ENCODE measurements at regions not wholly inside any gene's neighbourhood (a gene's known extent, or its start where the extent isn't known, plus 50 kb on each side); places are given as distances from the start of the nearest gene placed in this dataset.
A peak's percentile ranks its signal among the peaks of the same experiment; 100 is the strongest.

DNA sequence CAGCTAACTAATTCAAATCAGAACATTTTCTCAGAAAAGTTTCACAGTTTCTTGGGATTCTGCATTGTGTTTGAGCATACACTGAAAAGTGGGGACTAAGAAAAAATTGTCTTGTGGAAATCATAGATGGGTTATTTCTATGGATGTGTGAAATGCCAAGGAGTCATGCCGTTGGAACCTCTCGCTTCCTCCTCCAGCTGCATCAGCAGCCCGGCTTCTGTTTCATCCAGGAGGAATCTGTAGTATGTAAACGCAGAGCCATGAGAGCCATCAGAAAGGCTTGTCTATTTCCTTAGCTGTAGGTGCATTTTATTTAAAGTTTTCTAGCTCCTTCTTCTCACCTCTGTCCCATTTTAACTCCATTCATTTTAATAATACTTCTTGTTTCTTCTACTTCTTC is 1144.1 kb downstream of the GATA3 start:
- DNase-seq (ENCODE audit: low read depth, low spot score), result no peak

GRCh38 chr10:9205558-9205957 is 1151.1 kb downstream of the GATA3 start:
- no peak for DNase-seq (ENCODE audit: low read depth, low spot score)

DNA sequence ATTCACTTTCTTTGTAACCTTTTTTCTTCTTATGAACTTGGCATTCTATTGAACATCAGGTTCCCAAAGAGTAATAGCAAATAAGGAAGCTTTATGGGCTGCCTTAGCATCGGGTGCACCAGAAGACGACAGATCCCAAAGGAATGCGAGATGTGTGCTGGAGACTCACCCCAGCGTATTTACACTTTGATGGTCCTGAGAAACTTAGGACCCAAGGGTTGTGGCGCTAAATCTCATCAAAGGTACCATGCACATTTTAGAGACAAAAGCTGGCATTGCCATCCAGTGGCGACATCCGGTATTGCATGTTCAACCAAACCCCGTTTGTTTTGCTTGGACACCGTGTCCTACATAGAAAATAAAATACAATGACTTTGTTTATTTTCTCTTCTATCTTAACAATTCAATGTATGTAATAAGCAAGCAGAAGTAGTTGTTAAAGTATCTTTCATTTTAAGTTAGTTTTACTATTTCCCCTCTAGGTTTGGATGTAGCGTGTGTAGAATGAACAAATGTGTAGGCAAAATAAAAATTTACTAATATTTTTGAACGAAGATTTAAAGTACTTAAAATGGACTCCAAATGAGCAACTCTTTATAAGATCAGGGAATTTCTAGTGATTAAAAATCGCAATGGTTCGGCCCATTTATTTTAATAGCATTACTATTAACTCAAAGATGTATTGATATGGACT is 1154.8 kb downstream of the GATA3 start:
- DNase-seq (ENCODE audit: low read depth, low spot score), result peak; percentile 63

GRCh38 chr10:9211228-9211627 is 1156.7 kb downstream of the GATA3 start:
- no peak for DNase-seq (ENCODE audit: low read depth, low spot score)

GRCh38 chr10:9214618-9215017 is 1160.1 kb downstream of the GATA3 start:
- no peak for DNase-seq (ENCODE audit: low read depth, low spot score)

- DNase-seq (ENCODE audit: low read depth, low spot score), result no peak
Measured at GRCh38 chr10:9215121-9215520, 1160.6 kb downstream of the GATA3 start.

DNA sequence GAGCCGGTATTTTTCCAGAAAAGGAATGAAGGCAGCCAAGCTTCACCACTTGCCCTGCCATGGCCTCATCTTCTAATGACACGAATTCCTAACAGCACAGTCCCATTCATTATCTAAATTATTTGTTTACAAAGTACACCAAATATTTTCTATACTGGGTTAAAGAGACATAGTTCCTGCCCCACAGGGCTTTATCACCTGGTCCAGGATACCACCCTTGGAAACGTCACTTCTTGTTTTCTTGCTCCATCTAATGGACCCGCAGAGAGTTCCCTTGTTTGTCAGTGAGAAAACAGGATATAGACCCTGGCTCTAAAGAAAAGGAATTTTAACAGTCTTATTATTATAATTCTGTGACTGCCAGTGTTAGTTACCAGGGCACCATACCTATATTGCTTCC is 1165.4 kb downstream of the GATA3 start:
- no peak for DNase-seq (ENCODE audit: low read depth, low spot score)

GRCh38 chr10:9222917-9223316 is 1168.4 kb downstream of the GATA3 start:
- no peak for DNase-seq (ENCODE audit: low read depth, low spot score)

DNA sequence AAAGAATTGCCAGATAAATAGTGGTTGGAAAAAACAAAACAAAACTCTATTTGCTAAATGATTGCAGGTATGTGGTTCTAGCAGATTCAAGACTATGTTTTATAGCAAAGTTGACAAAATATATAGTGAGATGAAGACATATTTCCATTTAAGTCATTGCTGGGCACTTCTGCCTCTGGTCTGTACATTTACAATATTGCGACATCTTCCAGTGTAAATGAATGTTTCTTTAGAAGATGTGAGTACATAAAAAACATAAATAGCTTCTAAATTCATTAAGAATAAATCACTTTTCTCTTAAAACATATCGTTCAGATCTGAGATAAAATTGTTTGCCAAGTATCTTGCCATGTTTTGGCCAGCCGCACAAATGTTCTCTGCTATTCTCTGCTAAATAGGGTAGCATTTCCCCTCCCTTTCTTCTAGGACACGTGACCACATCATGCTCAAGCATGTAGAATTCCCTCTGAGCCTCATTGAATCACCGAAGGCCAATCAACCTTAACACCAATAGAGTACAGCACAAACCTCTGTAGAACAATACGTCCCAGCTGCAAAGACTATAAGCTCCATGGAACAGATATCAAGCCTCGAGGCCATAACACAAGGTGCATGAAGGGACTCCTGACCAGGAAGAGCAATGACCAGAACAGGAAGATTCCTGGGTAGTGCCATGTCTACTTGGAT is 1173.3 kb downstream of the GATA3 start:
- DNase-seq (ENCODE audit: low read depth, low spot score), result no peak

DNA sequence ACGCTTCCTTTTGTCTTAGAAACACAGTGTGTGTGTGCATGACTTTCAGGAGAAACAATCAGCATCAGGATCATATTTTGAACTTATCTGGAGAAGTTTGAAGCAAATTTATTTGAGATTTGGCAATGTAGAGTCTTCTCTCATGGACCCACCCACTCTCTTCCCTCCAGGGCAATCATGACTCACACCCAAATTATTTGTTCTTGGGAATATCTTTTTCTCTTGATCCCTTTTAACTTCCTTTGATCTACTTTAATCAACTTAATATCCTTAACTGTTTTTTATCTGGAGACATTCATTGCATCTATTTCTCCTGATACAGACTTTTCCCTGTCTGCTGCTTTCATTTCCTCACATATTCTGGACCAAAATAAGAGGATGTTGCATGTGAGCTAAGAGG is 1174.3 kb downstream of the GATA3 start:
- no peak for DNase-seq (ENCODE audit: low read depth, low spot score)

- no peak for DNase-seq (ENCODE audit: low read depth, low spot score)
Measured at GRCh38 chr10:9229702-9230244, 1175.3 kb downstream of the GATA3 start.

GRCh38 chr10:9230625-9231024 is 1176.1 kb downstream of the GATA3 start:
- DNase-seq (ENCODE audit: low read depth, low spot score), result no peak

DNA sequence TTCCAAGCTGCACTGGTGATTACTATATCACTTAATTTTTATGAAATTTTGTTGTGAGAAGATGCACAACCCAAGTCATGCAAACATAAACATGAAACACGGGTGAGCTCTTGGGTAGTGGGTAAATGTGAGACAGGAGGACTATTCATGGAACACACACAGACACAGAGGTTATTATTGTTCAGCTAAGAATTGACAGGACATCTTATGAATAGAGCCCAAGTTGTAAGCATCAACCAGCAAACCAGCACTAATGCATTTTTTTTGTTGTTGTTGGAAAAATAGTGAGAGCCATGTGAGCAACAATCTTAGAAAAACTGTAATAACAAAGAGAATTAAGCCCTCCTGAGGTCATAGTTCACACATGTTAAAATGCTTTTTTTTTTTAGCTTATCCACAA is 1179.7 kb downstream of the GATA3 start:
- no peak for DNase-seq (ENCODE audit: low read depth, low spot score)

GRCh38 chr10:9238041-9238440 is 1183.6 kb downstream of the GATA3 start:
- no peak for DNase-seq (ENCODE audit: low read depth, low spot score)

- no peak for DNase-seq (ENCODE audit: low read depth, low spot score)
Measured at GRCh38 chr10:9239298-9239697, 1184.8 kb downstream of the GATA3 start.

- DNase-seq (ENCODE audit: low read depth, low spot score), result no peak
Measured at GRCh38 chr10:9243941-9244411, 1189.5 kb downstream of the GATA3 start.

DNA sequence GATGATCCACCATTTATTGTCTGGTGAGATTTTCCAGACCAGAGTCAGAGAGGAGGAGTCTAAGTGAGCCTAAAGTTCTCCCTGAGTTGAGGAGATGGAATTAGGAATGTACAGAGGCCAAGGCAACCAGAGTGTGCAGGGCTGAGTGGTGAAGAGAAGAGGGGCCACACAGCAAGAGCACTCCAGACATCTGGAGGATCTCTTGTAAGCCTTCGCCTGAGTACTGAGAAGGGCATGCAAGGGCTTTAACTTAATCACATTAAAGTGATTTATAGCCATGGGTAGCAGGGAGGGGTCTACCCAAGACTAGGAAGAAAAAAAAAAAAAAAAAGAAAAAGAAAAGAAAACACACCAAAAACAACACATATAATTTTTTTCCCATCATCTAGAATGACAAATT is 1190.4 kb downstream of the GATA3 start:
- DNase-seq (ENCODE audit: low read depth, low spot score), result no peak

GRCh38 chr10:9253121-9253520 is 1198.6 kb downstream of the GATA3 start:
- no peak for DNase-seq (ENCODE audit: low read depth, low spot score)

DNA sequence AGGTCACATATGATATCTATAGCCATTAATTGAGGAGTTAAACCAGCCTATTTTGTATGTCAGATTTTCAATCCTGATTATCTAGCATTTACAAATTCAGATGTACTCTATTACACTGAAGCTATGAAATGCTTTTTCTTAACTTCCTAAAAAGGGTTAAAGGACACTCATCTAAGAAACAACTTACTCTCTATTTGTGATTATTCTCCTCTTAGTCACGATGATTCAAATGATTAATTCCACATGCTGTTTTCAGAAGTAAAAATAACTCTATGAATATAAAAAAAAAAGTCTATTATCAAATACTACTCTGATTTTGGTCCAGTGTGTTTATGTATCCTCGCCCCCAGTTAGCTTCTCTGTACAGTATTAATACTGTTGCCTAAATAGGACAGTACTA is 1199.9 kb downstream of the GATA3 start:
- no peak for DNase-seq (ENCODE audit: low read depth, low spot score)

DNA sequence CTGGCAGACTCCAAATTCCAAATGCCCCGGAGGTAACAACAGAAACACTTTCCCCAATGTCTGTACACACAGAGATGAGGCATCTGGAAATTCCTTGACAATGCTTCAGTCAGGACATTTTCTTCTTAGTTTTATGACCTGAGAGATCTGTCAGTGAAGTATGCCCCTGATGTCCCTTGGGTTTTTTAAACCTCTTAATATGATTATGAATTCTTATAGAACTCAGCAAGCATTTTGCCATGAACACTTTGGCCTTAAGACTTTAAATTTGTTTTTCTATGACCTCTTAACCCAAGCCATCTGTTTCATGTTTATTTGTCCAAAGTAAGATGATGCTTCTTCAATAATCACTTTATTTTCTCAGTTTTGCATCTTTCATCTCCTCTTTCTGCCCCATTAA is 1206.2 kb downstream of the GATA3 start:
- DNase-seq (ENCODE audit: low read depth, low spot score), result no peak

DNA sequence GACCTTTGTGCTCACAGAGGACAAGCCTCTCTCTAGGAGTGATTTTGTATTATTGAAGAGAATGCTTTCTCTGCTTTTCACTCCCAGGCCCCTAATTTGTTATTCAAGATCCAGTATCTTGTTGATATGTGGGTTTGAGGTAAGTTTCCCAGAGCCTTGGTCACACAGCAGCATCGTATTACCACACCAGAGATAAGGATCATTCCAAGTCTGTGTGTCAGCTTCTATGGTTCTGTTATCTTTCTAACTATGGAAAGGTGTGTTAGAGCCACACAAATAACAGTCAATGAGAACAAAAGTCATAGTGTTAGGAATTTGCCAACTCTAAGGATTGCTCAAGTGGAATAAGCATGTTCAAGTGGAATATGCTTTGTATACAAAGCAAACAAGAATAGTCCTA is 1208.3 kb downstream of the GATA3 start:
- DNase-seq (ENCODE audit: low read depth, low spot score), result no peak

DNA sequence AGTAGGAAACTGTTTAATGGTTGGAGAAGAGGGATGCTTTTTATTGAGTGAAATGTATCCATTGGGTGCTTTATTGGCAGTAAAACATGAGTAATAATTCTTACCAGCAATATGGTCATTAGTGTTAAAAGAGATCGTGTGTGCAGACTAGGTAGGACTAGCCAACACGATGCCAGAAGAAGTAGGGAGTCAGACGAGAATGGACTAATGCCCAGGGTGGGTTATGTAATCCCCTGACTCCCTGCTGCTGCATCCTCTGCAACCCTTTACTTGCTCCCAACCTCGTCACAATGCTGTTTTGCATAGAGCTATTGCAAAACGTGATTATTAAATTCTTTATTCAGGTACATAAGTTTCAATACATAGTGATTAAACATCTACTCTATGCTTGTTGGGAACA is 1213.7 kb downstream of the GATA3 start:
- no peak for DNase-seq (ENCODE audit: low read depth, low spot score)

Data from iPS DF 19.7 (cell line).